BJ (cell line): ENCODE measurements at regions not wholly inside any gene's neighbourhood (a gene's known extent, or its start where the extent isn't known, plus 50 kb on each side); places are given as distances from the start of the nearest gene placed in this dataset.

Experiments used
- CTCF ChIA-PET: fragments of 350-600 bp; formaldehyde crosslinking; extraction: SDS; loops from one replicate; lab custom pipeline; 2021; ENCODE audit warnings: antibody characterized with exemption, inconsistent platforms; lab: Yijun Ruan, JAX
- POLR2A ChIA-PET: fragments of 300-600 bp; sonication (Branson Sonifier 250); formaldehyde crosslinking; extraction: SDS; loops from one replicate; lab custom pipeline; 2021; ENCODE audit warnings: antibody characterized with exemption; lab: Charles Lee
- DNase-seq: peaks from one replicate; pipeline ENCODE4 v3.0.0-alpha.2; 2011; ENCODE audit warnings: low read depth
- H3K27me3 ChIP-seq: 2 replicates; pipeline ENCODE4 v1.6.0; 2011; ENCODE audit warnings: low read length; ENCODE audit not compliant: control insufficient read depth, insufficient read depth
- H3K36me3 ChIP-seq: 2 replicates; pipeline ENCODE4 v1.5.1; 2011; ENCODE audit warnings: low read length; ENCODE audit not compliant: control insufficient read depth, insufficient read depth
- H3K4me3 ChIP-seq: 2 replicates; pipeline ENCODE4 v1.5.1; 2011; ENCODE audit warnings: low read depth, mild to moderate bottlenecking, control low read depth, low read length
- CTCF ChIP-seq: IDR thresholded peaks from 2 replicates; pipeline ENCODE4 v1.5.1; 2011; ENCODE audit warnings: low read depth, mild to moderate bottlenecking, control low read depth, inconsistent platforms, low read length, moderate library complexity; ENCODE audit not compliant: insufficient read depth

GRCh38 chr11:69576069-69576782 is 64.7 kb upstream of the CCND1 start:
- Histone ChIP-seq H3K4me3 (no peak overlapping the region), H3K27me3 (no peaks in the 10 kb centered on the region), H3K36me3 (no peaks in the 10 kb centered on the region)
- DNase-seq: no peak
- ChIA-PET CTCF (interaction anchor here (2.0 kb wide), 1 partner anchor 12 kb away, joined by 8 read pairs; no protein-coding TSS in a partner anchor), POLR2A (no interaction called here)
- TF ChIP-seq CTCF: no peak

GRCh38 chr11:69578167-69578566 is 62.8 kb upstream of the CCND1 start:
- DNase-seq: no peak
- TF ChIP-seq CTCF: no peak
- H3K27me3 ChIP-seq: no peaks in the 10 kb centered on the region
- no peaks in the 10 kb centered on the region for H3K36me3 ChIP-seq
- CTCF ChIA-PET: interaction anchor here (1.0 kb wide), 1 partner anchor 10 kb away, joined by 4 read pairs; no protein-coding TSS in a partner anchor
- POLR2A ChIA-PET: no interaction called here
- no peak overlapping the region for H3K4me3 ChIP-seq

- ChIA-PET CTCF (no interaction called here), POLR2A (no interaction called here)
- TF ChIP-seq CTCF: no peak
- no peak for DNase-seq
- no peaks in the 10 kb centered on the region for H3K27me3 ChIP-seq
- no peaks in the 10 kb centered on the region for H3K36me3 ChIP-seq
- no peak overlapping the region for H3K4me3 ChIP-seq
Observed at GRCh38 chr11:69580529-69580928, 60.4 kb upstream of the CCND1 start.

- Histone ChIP-seq H3K36me3 (no peaks in the 10 kb centered on the region), H3K4me3 (no peak overlapping the region), H3K27me3 (no peaks in the 10 kb centered on the region)
- POLR2A ChIA-PET: no interaction called here
- no peak for DNase-seq
- no peak for TF ChIP-seq CTCF
- CTCF ChIA-PET: interaction anchor here (1.8 kb wide), 1 partner anchor 11 kb away, joined by 4 read pairs; no protein-coding TSS in a partner anchor
Observed at GRCh38 chr11:69582756-69583467, 58.0 kb upstream of the CCND1 start.

- TF ChIP-seq CTCF: no peak
- Histone ChIP-seq H3K27me3 (no peaks in the 10 kb centered on the region), H3K4me3 (no peak overlapping the region), H3K36me3 (no peaks in the 10 kb centered on the region)
- CTCF ChIA-PET: interaction anchor here (1.8 kb wide), 1 partner anchor 12 kb away, joined by 4 read pairs; no protein-coding TSS in a partner anchor
- DNase-seq: no peak
- POLR2A ChIA-PET: no interaction called here
Observed at GRCh38 chr11:69584160-69584559, 56.8 kb upstream of the CCND1 start.
